ENCODE measurements at regions not wholly inside any gene's neighbourhood (a gene's known extent, or its start where the extent isn't known, plus 50 kb on each side); places are given as distances from the start of the nearest gene placed in this dataset.

DNA sequence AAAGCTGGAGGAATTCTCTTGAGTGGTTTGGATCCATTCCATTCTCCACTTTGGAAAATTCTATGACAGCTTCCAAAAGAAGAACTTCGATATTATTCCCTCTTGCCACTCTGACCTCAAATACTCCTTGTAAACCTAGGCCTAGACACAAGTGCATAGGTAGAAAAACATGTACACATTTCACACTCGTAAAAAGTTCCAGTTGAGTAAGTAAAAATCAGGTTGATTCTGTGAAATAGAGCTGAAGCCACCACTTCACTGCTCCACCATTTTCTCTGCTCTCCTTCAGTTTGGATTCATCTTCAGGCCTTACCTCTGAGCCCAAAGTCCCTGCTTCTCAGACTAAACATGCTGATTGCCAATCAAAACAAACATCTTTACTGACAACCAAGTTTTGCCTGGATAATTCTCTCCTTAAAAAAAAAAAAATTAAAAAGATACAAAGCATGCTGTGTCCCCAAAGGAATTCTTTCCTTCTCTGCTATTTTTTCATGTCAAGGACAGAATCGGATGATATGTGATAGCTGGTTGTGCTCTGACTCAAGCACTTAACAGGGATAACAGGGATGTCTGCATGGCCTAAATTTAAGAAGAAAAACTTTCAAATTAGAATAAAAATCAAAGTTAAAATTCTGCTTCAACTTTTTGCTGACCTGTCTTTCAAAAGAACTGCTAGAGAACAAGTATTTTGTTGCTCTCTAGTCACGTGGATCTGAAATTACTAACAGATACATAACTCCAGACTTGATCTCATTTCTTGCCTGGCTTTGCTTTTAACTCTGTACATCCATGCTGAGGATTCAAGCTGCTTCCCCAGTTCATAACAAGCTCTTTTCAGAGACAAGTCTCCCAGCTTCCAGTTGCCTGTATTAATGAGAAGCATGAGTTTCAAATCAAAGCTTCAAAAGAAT lies 420.9 kb upstream of the INTU start:
- Mint-ChIP-seq H3K9me3 (peaks cover 9% of the 10 kb centered on the region), H3K36me3 (ENCODE audit: low read depth) (no peaks in the 10 kb centered on the region), H3K4me1 (no peaks in the 10 kb centered on the region), H3K4me3 (no peak overlapping the region), H3K27ac (ENCODE audit: unreplicated experiment) (no peak overlapping the region), H3K27me3 (ENCODE audit: low read depth) (no peaks in the 10 kb centered on the region)
- no peak for DNase-seq (ENCODE audit: low read depth, low spot score)
- TF ChIP-seq, protein P1, sequence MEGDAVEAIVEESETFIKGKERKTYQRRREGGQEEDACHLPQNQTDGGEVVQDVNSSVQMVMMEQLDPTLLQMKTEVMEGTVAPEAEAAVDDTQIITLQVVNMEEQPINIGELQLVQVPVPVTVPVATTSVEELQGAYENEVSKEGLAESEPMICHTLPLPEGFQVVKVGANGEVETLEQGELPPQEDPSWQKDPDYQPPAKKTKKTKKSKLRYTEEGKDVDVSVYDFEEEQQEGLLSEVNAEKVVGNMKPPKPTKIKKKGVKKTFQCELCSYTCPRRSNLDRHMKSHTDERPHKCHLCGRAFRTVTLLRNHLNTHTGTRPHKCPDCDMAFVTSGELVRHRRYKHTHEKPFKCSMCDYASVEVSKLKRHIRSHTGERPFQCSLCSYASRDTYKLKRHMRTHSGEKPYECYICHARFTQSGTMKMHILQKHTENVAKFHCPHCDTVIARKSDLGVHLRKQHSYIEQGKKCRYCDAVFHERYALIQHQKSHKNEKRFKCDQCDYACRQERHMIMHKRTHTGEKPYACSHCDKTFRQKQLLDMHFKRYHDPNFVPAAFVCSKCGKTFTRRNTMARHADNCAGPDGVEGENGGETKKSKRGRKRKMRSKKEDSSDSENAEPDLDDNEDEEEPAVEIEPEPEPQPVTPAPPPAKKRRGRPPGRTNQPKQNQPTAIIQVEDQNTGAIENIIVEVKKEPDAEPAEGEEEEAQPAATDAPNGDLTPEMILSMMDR (conservative IDR thresholded peaks at IDR 0.05) = no peak

GRCh38 chr4:127212701-127213100 lies 420.1 kb upstream of the INTU start:
- no peaks in the 10 kb centered on the region for H3K4me1 Mint-ChIP-seq
- peaks cover 7% of the 10 kb centered on the region for H3K9me3 Mint-ChIP-seq
- H3K36me3 Mint-ChIP-seq (ENCODE audit: low read depth) = no peaks in the 10 kb centered on the region
- H3K4me3 Mint-ChIP-seq = no peak overlapping the region
- DNase-seq (ENCODE audit: low read depth, low spot score) = no peak
- no peak overlapping the region for H3K27ac Mint-ChIP-seq (ENCODE audit: unreplicated experiment)
- TF ChIP-seq, protein P1 (conservative IDR thresholded peaks at IDR 0.05) = no peak
- no peaks in the 10 kb centered on the region for H3K27me3 Mint-ChIP-seq (ENCODE audit: low read depth)

DNA sequence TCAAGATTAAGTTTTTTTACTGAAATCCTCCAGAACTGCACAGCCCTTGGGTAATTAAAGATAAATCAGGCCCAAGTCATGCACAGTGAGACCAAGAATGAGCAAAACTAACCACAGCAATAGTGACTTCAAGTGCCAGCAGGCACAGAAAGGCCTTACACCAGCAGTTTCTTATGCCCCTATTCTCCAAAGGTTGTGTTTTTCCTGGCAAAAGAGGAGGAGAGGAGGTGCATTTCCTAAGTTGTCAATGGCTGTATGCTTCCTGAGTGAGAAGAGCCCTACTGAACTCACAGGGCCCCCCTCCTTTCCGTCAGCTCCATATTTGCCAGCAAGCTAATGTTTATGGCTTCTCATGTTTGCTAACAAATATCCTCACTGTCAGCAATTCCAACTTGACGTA lies 418.7 kb upstream of the INTU start:
- DNase-seq (ENCODE audit: low read depth, low spot score) = no peak
- TF ChIP-seq, protein P1 (conservative IDR thresholded peaks at IDR 0.05) = no peak
- H3K27me3 Mint-ChIP-seq (ENCODE audit: low read depth) = no peaks in the 10 kb centered on the region
- no peak overlapping the region for H3K4me3 Mint-ChIP-seq
- H3K27ac Mint-ChIP-seq (ENCODE audit: unreplicated experiment) = no peak overlapping the region
- H3K36me3 Mint-ChIP-seq (ENCODE audit: low read depth) = no peaks in the 10 kb centered on the region
- no peaks in the 10 kb centered on the region for H3K4me1 Mint-ChIP-seq
- peaks cover 4% of the 10 kb centered on the region for H3K9me3 Mint-ChIP-seq

- Mint-ChIP-seq H3K27me3 (ENCODE audit: low read depth) (no peaks in the 10 kb centered on the region), H3K36me3 (ENCODE audit: low read depth) (no peaks in the 10 kb centered on the region), H3K9me3 (no peaks in the 10 kb centered on the region), H3K4me3 (no peak overlapping the region), H3K27ac (ENCODE audit: unreplicated experiment) (no peak overlapping the region), H3K4me1 (no peaks in the 10 kb centered on the region)
- no peak for DNase-seq (ENCODE audit: low read depth, low spot score)
- TF ChIP-seq, protein P1 (conservative IDR thresholded peaks at IDR 0.05) = no peak
These were observed 417.8 kb upstream of the INTU start for GRCh38 chr4:127214931-127215330.

DNA sequence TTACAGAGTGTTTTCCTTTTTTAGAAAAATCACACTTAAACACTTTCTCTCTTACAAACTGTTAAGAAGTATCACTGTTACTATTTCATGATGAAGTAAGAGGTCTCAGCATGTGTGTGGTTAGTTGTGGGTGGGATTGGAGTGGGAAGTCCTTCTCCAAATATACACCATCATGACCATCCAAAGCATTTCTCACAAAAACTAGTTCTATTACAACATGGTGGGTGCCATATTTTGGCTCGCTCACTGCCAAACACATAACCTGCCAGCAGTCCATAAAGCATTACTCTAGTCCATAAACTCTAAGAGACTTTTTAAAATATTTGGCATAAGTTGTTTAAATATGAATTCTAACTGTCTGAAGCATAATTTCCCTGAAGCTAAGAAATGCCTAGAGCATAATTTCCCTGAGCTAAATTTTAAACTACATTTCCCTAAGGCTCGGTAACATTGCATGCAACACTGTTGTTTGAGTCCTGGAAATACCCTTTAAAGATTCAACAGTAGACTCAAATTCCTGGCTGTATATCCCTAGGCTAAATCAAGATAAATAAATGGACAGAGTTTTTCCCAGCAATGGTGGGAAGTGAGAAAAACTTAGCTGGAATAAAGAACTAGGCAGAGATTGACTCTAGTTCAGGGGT lies 415.0 kb upstream of the INTU start:
- no peaks in the 10 kb centered on the region for H3K4me1 Mint-ChIP-seq
- peaks cover 5% of the 10 kb centered on the region for H3K9me3 Mint-ChIP-seq
- no peak for DNase-seq (ENCODE audit: low read depth, low spot score)
- TF ChIP-seq, protein P1 (conservative IDR thresholded peaks at IDR 0.05) = no peak
- H3K36me3 Mint-ChIP-seq (ENCODE audit: low read depth) = no peaks in the 10 kb centered on the region
- H3K27ac Mint-ChIP-seq (ENCODE audit: unreplicated experiment) = no peak overlapping the region
- no peaks in the 10 kb centered on the region for H3K27me3 Mint-ChIP-seq (ENCODE audit: low read depth)
- no peak overlapping the region for H3K4me3 Mint-ChIP-seq

All from neural crest cell (in vitro differentiated cells).